Endothelial cell of umbilical vein (primary cell): ENCODE measurements at regions not wholly inside any gene's neighbourhood (a gene's known extent, or its start where the extent isn't known, plus 50 kb on each side); places are given as distances from the start of the nearest gene placed in this dataset.

ENCODE experiments used
- CTCF ChIP-seq, 2 donors: IDR thresholded peaks; 1 replicate in 1 of 2; 2 replicates in 1 of 2; pipeline ENCODE4 v1.5.1; 2011; ENCODE audit warnings: low read length in 2 of 2, mild to moderate bottlenecking in 2 of 2, moderate library complexity in 2 of 2, control low read depth in 1 of 2, inconsistent platforms in 1 of 2, low read depth in 1 of 2; ENCODE audit not compliant: insufficient read depth in 1 of 2; ENCODE audit errors: extremely low read depth in 1 of 2
- EZH2 ChIP-seq: IDR thresholded peaks from 2 replicates; pipeline ENCODE4 v1.6.1; 2012; ENCODE audit warnings: borderline replicate concordance, low read depth, mild to moderate bottlenecking, moderate library complexity, low read length, inconsistent platforms; ENCODE audit not compliant: severe bottlenecking
- MAX ChIP-seq: IDR thresholded peaks from 2 replicates; pipeline ENCODE4 v1.6.1; 2011; ENCODE audit not compliant: insufficient read depth, insufficient read length
- POLR2A ChIP-seq: IDR thresholded peaks from 2 replicates; pipeline ENCODE4 v1.6.1; 2012; ENCODE audit warnings: low read depth, mild to moderate bottlenecking, control low read depth, low read length
- POLR2AphosphoS5 ChIP-seq: IDR thresholded peaks from 2 replicates; pipeline ENCODE4 v1.6.1; 2012; ENCODE audit warnings: low read depth, mild to moderate bottlenecking, control low read depth, low read length, moderate library complexity; ENCODE audit not compliant: insufficient read depth

GRCh38 chr6:140660295-140660694, 1285.8 kb upstream of the CITED2 start:
- no peak for TF ChIP-seq CTCF (IDR thresholded peaks at IDR 0.05; ENCODE audit: extremely low read depth in 1 of 2, insufficient read depth in 1 of 2, low read depth in 1 of 2, low read length in 2 of 2)
- no peak for TF ChIP-seq POLR2AphosphoS5
- no peak for TF ChIP-seq POLR2A
- TF ChIP-seq MAX = no peak
- no peak for TF ChIP-seq EZH2
